ENCODE measurements at regions not wholly inside any gene's neighbourhood (a gene's known extent, or its start where the extent isn't known, plus 50 kb on each side); places are given as distances from the start of the nearest gene placed in this dataset.
"Not testable (repeated sequence)": the region's sequence is repeated elsewhere in the genome, so short reads cannot be mapped to it uniquely, and the experiment has no call there.

- DNase-seq = not testable (repeated sequence)
Measured at GRCh38 chr4:128646893-128647292, 162.6 kb upstream of the JADE1 start.

- not testable (repeated sequence) for DNase-seq
Measured at GRCh38 chr4:128644693-128645654, 164.5 kb upstream of the JADE1 start.

- DNase-seq = not testable (repeated sequence)
Measured at GRCh38 chr4:128644107-128644506, 165.4 kb upstream of the JADE1 start.

GRCh38 chr4:128641566-128641965 is 167.9 kb upstream of the JADE1 start:
- not testable (repeated sequence) for DNase-seq

- no peak for DNase-seq
Measured at GRCh38 chr4:128639541-128640270, 169.8 kb upstream of the JADE1 start.

- no peak for DNase-seq
Measured at GRCh38 chr4:128636906-128637305, 172.6 kb upstream of the JADE1 start.

- no peak for DNase-seq
Measured at GRCh38 chr4:128635955-128636560, 173.4 kb upstream of the JADE1 start.

GRCh38 chr4:128635141-128635954 is 174.2 kb upstream of the JADE1 start:
- DNase-seq = no peak

GRCh38 chr4:128633067-128633466 is 176.4 kb upstream of the JADE1 start:
- DNase-seq = no peak

GRCh38 chr4:128630871-128631270 is 178.6 kb upstream of the JADE1 start:
- DNase-seq = no peak

- no peak for DNase-seq
Measured at GRCh38 chr4:128623508-128624215, 185.8 kb upstream of the JADE1 start.

- DNase-seq = not testable (repeated sequence)
Measured at GRCh38 chr4:128620279-128620965, 189.1 kb upstream of the JADE1 start.

GRCh38 chr4:128615197-128615596 is 194.3 kb upstream of the JADE1 start:
- DNase-seq = no peak

- no peak for DNase-seq
Measured at GRCh38 chr4:128608006-128608405, 201.5 kb upstream of the JADE1 start.

GRCh38 chr4:128606173-128606572 is 203.3 kb upstream of the JADE1 start:
- DNase-seq = no peak

- no peak for DNase-seq
Measured at GRCh38 chr4:128604840-128605239, 204.7 kb upstream of the JADE1 start.

GRCh38 chr4:128604204-128604603 is 205.3 kb upstream of the JADE1 start:
- DNase-seq = no peak

- no peak for DNase-seq
Measured at GRCh38 chr4:128603081-128603480, 206.4 kb upstream of the JADE1 start.

GRCh38 chr4:128601991-128602695 is 207.4 kb upstream of the JADE1 start:
- DNase-seq = no peak
